K562 (cell line): ENCODE measurements at regions not wholly inside any gene's neighbourhood (a gene's known extent, or its start where the extent isn't known, plus 50 kb on each side); places are given as distances from the start of the nearest gene placed in this dataset.

Source experiments
- ARID3A ChIP-seq: IDR thresholded peaks from 2 replicates; pipeline ENCODE4 v1.6.1; 2012; ENCODE audit warnings: low read depth, low read length, improper control_type of control experiment, borderline replicate concordance
- ATF6 ChIP-seq: sonication (generic); formaldehyde crosslinking; IDR thresholded peaks from 2 replicates; pipeline ENCODE4 v1.4.0; 2020; ENCODE audit warnings: mild to moderate bottlenecking, missing genetic modification reagents
- COPS2 ChIP-seq: fragments of 450-650 bp; conservative IDR thresholded peaks from 2 replicates; pipeline ENCODE4 v1.6.1; 2016; ENCODE audit warnings: mild to moderate bottlenecking, moderate library complexity
- FUS ChIP-seq: fragments of 200-400 bp; formaldehyde crosslinking; optimal IDR thresholded peaks from 2 replicates; pipeline ENCODE3; 2017; ENCODE audit warnings: low read depth, low read length
- JUN ChIP-seq, 2 experiments: sonication (generic) in 1 of 2; formaldehyde crosslinking in 1 of 2; IDR thresholded peaks; 2 replicates each; pipeline versions ENCODE4 v1.6.1 to v1.8.0; 2012 to 2022; ENCODE audit warnings: borderline replicate concordance in 2 of 2, mild to moderate bottlenecking in 2 of 2, improper control_type of control experiment in 1 of 2, low read depth in 1 of 2, low read length in 1 of 2, missing genetic modification reagents in 1 of 2
- KDM1A ChIP-seq, 2 experiments: fragments of 450-650 bp; IDR thresholded peaks; 2 replicates each; pipeline ENCODE4 v1.6.1; 2016; ENCODE audit warnings: mild to moderate bottlenecking in 2 of 2
- PRDM10 ChIP-seq: fragments of 450-650 bp; IDR thresholded peaks from 2 replicates; pipeline ENCODE4 v1.6.1; 2018; ENCODE audit not compliant: partially characterized antibody
- SP1 ChIP-seq: sonication (generic); formaldehyde crosslinking; IDR thresholded peaks from 2 replicates; pipeline ENCODE4 v1.8.1; 2022; ENCODE audit warnings: mild to moderate bottlenecking, missing genetic modification reagents
- USF1 ChIP-seq: sonication (generic); formaldehyde crosslinking; IDR thresholded peaks from 2 replicates; pipeline ENCODE4 v1.9.0; 2022; ENCODE audit warnings: mild to moderate bottlenecking, missing genetic modification reagents
- USF2 ChIP-seq: sonication (generic); formaldehyde crosslinking; IDR thresholded peaks from 2 replicates; pipeline ENCODE4 v1.5.0; 2020; ENCODE audit warnings: missing genetic modification reagents
- ZSCAN29 ChIP-seq: fragments of 450-650 bp; IDR thresholded peaks from 2 replicates; pipeline ENCODE4 v1.6.1; 2017

GRCh38 chr6:156311291-156311690 is 465.9 kb upstream of the ARID1B start:
- TF ChIP-seq SP1 (CRISPR knock-in tag), result no peak
- TF ChIP-seq ZSCAN29, result no peak
- no peak for TF ChIP-seq USF2 (CRISPR knock-in tag)
- no peak for TF ChIP-seq USF1
- no peak for TF ChIP-seq FUS
- no peak for TF ChIP-seq KDM1A (IDR thresholded peaks at IDR 0.05)
- TF ChIP-seq ARID3A, result no peak
- no peak for TF ChIP-seq ATF6 (CRISPR knock-in tag)
- TF ChIP-seq PRDM10, result no peak
- no peak for TF ChIP-seq COPS2
- no peak for TF ChIP-seq JUN (IDR thresholded peaks at IDR 0.05; ENCODE audit: borderline replicate concordance, low read depth, low read length)
- TF ChIP-seq JUN (CRISPR knock-in tag; IDR thresholded peaks at IDR 0.05; ENCODE audit: borderline replicate concordance), result no peak
